Tibial artery (tissue), 4 donors: ENCODE measurements at regions not wholly inside any gene's neighbourhood (a gene's known extent, or its start where the extent isn't known, plus 50 kb on each side); places are given as distances from the start of the nearest gene placed in this dataset.

ENCODE experiments used
- DNase-seq, 2 donors: peaks; one replicate each; pipeline ENCODE4 v3.0.0-alpha.2; 2019
- H3K27ac ChIP-seq, 2 donors: fragments of 200-600 bp; sonication (generic) in 1 of 2; 1 replicate in 1 of 2; 2 replicates in 1 of 2; pipeline ENCODE4 v1.5.1; 2018 to 2019; ENCODE audit warnings: mild to moderate bottlenecking in 1 of 2
- H3K27me3 ChIP-seq, 2 donors: fragments of 200-600 bp; sonication (generic) in 1 of 2; one replicate each; pipeline versions ENCODE4 v1.5.1 to v1.6.0; 2016 to 2019
- H3K36me3 ChIP-seq, 3 donors: fragments of 200-600 bp; sonication (generic) in 2 of 3; one replicate each; pipeline ENCODE4 v1.5.1; 2016 to 2019; ENCODE audit warnings: mild to moderate bottlenecking in 2 of 3
- H3K4me1 ChIP-seq, 4 donors: fragments of 200-600 bp; sonication (generic) in 2 of 4; 1 replicate in 3 of 4; 2 replicates in 1 of 4; pipeline ENCODE4 v1.5.1; 2016 to 2019
- H3K4me3 ChIP-seq, 2 donors: fragments of 200-600 bp; sonication (generic) in 1 of 2; 1 replicate in 1 of 2; 2 replicates in 1 of 2; pipeline ENCODE4 v1.5.1; 2018 to 2019; ENCODE audit warnings: mild to moderate bottlenecking in 2 of 2
- H3K9me3 ChIP-seq, 3 donors: fragments of 200-600 bp; sonication (generic) in 1 of 3; one replicate each; pipeline ENCODE4 v1.5.1; 2016 to 2019
- CTCF ChIP-seq, 2 experiments: fragments of 200-600 bp in 1 of 2; fragments of 450-650 bp in 1 of 2; IDR thresholded peaks; one replicate each; pipeline ENCODE4 v1.5.1; 2017 to 2019; ENCODE audit warnings: antibody characterized with exemption in 2 of 2, mild to moderate bottlenecking in 1 of 2, moderate library complexity in 1 of 2
- intact Hi-C: fragments of 100-400 bp; cut with DNase I; formaldehyde crosslinking; loops from one replicate; pipeline ENCODE4 v1.15.0; 2023; ENCODE audit warnings: low total_unique reads

- no peak for DNase-seq
- no peaks in the 10 kb centered on the region for H3K4me1 ChIP-seq
- intact Hi-C loops, result no loop called here
- no peaks in the 10 kb centered on the region for H3K36me3 ChIP-seq
- H3K27me3 ChIP-seq, result no peaks in the 10 kb centered on the region
- H3K27ac ChIP-seq, result no peak overlapping the region
- no peaks in the 10 kb centered on the region for H3K9me3 ChIP-seq
- H3K4me3 ChIP-seq, result no peak overlapping the region
- TF ChIP-seq CTCF (IDR thresholded peaks at IDR 0.05), result peak; percentile 26 to 27
Observed at GRCh38 chr1:185595835-185596667, 138.1 kb upstream of the HMCN1 start.

- TF ChIP-seq CTCF (IDR thresholded peaks at IDR 0.05), result no peak
- no peak overlapping the region for H3K4me3 ChIP-seq
- H3K27ac ChIP-seq, result no peak overlapping the region
- intact Hi-C loops, result no loop called here
- no peaks in the 10 kb centered on the region for H3K36me3 ChIP-seq
- no peak for DNase-seq
- no peaks in the 10 kb centered on the region for H3K9me3 ChIP-seq
- H3K27me3 ChIP-seq, result no peaks in the 10 kb centered on the region
- H3K4me1 ChIP-seq, result no peaks in the 10 kb centered on the region
Observed at GRCh38 chr1:185594786-185595410, 139.3 kb upstream of the HMCN1 start.

- no peaks in the 10 kb centered on the region for H3K4me1 ChIP-seq
- no peaks in the 10 kb centered on the region for H3K27me3 ChIP-seq
- intact Hi-C loops, result no loop called here
- no peak for TF ChIP-seq CTCF (IDR thresholded peaks at IDR 0.05)
- H3K9me3 ChIP-seq, result no peaks in the 10 kb centered on the region
- no peak overlapping the region for H3K4me3 ChIP-seq
- H3K27ac ChIP-seq, result no peak overlapping the region
- no peak for DNase-seq
- no peaks in the 10 kb centered on the region for H3K36me3 ChIP-seq
Observed at GRCh38 chr1:185593271-185593670, 140.9 kb upstream of the HMCN1 start.

- DNase-seq, result no peak
- Histone ChIP-seq H3K27ac (no peak overlapping the region), H3K4me3 (no peak overlapping the region), H3K4me1 (no peaks in the 10 kb centered on the region), H3K27me3 (no peaks in the 10 kb centered on the region), H3K9me3 (peaks cover 0 to 13% (median 4%) of the 10 kb centered on the region in 3 donors), H3K36me3 (no peaks in the 10 kb centered on the region)
- intact Hi-C loops, result no loop called here
- TF ChIP-seq CTCF (IDR thresholded peaks at IDR 0.05), result no peak
Observed at GRCh38 chr1:185585770-185586169, 148.4 kb upstream of the HMCN1 start.

GRCh38 chr1:185581961-185582725 lies 152.0 kb upstream of the HMCN1 start:
- Histone ChIP-seq H3K4me1 (no peaks in the 10 kb centered on the region), H3K27ac (no peak overlapping the region), H3K27me3 (no peaks in the 10 kb centered on the region), H3K36me3 (no peaks in the 10 kb centered on the region), H3K4me3 (no peak overlapping the region), H3K9me3 (peaks cover 0 to 27% (median 18%) of the 10 kb centered on the region in 3 donors)
- intact Hi-C loops, result no loop called here
- TF ChIP-seq CTCF (IDR thresholded peaks at IDR 0.05), result no peak
- no peak for DNase-seq
